ENCODE measurements at regions not wholly inside any gene's neighbourhood (a gene's known extent, or its start where the extent isn't known, plus 50 kb on each side); places are given as distances from the start of the nearest gene placed in this dataset.
"Not testable (repeated sequence)": the region's sequence is repeated elsewhere in the genome, so short reads cannot be mapped to it uniquely, and the experiment has no call there.

GRCh38 chr6:159400826-159401225, 231.6 kb downstream of the FNDC1 start:
- no peak overlapping the region for H3K4me3 ChIP-seq
- DNase-seq (ENCODE audit: low read depth in 1 of 2, low spot score in 1 of 2), result no peak
- no peaks in the 10 kb centered on the region for H3K27me3 ChIP-seq
- H3K9me3 ChIP-seq (ENCODE audit: low read depth), result no peaks in the 10 kb centered on the region
- H3K4me1 ChIP-seq (ENCODE audit: low read depth), result no peaks in the 10 kb centered on the region
- no peak overlapping the region for H3K27ac ChIP-seq
- TF ChIP-seq CTCF (IDR thresholded peaks at IDR 0.05; ENCODE audit: low read depth, low read length), result no peak
- H3K36me3 ChIP-seq, result no peaks in the 10 kb centered on the region

- Histone ChIP-seq H3K4me1 (ENCODE audit: low read depth) (no peaks in the 10 kb centered on the region), H3K36me3 (no peaks in the 10 kb centered on the region), H3K27me3 (no peaks in the 10 kb centered on the region), H3K9me3 (ENCODE audit: low read depth) (no peaks in the 10 kb centered on the region), H3K27ac (no peak overlapping the region), H3K4me3 (no peak overlapping the region)
- no peak for TF ChIP-seq CTCF (IDR thresholded peaks at IDR 0.05; ENCODE audit: low read depth, low read length)
- DNase-seq (ENCODE audit: low read depth in 1 of 2, low spot score in 1 of 2), result no peak
Observed at GRCh38 chr6:159399751-159400221, 230.6 kb downstream of the FNDC1 start.

- Histone ChIP-seq H3K27me3 (no peaks in the 10 kb centered on the region), H3K27ac (no peak overlapping the region), H3K36me3 (no peaks in the 10 kb centered on the region), H3K9me3 (ENCODE audit: low read depth) (no peaks in the 10 kb centered on the region), H3K4me1 (ENCODE audit: low read depth) (no peaks in the 10 kb centered on the region), H3K4me3 (no peak overlapping the region)
- no peak for DNase-seq (ENCODE audit: low read depth in 1 of 2, low spot score in 1 of 2)
- TF ChIP-seq CTCF (IDR thresholded peaks at IDR 0.05; ENCODE audit: low read depth, low read length), result no peak
Observed at GRCh38 chr6:159398633-159399032, 229.4 kb downstream of the FNDC1 start.

- Histone ChIP-seq H3K9me3 (ENCODE audit: low read depth) (no peaks in the 10 kb centered on the region), H3K4me3 (no peak overlapping the region), H3K36me3 (no peaks in the 10 kb centered on the region), H3K27me3 (no peaks in the 10 kb centered on the region), H3K4me1 (ENCODE audit: low read depth) (no peaks in the 10 kb centered on the region), H3K27ac (no peak overlapping the region)
- no peak for DNase-seq (ENCODE audit: low read depth in 1 of 2, low spot score in 1 of 2)
- no peak for TF ChIP-seq CTCF (IDR thresholded peaks at IDR 0.05; ENCODE audit: low read depth, low read length)
Observed at GRCh38 chr6:159397753-159398152, 228.6 kb downstream of the FNDC1 start.

GRCh38 chr6:159395609-159396008, 226.4 kb downstream of the FNDC1 start:
- Histone ChIP-seq H3K27ac (no peak overlapping the region), H3K4me1 (ENCODE audit: low read depth) (no peaks in the 10 kb centered on the region), H3K36me3 (no peaks in the 10 kb centered on the region), H3K9me3 (ENCODE audit: low read depth) (peaks cover 3% of the 10 kb centered on the region), H3K27me3 (no peaks in the 10 kb centered on the region), H3K4me3 (no peak overlapping the region)
- no peak for DNase-seq (ENCODE audit: low read depth in 1 of 2, low spot score in 1 of 2)
- no peak for TF ChIP-seq CTCF (IDR thresholded peaks at IDR 0.05; ENCODE audit: low read depth, low read length)

GRCh38 chr6:159392695-159393094, 223.5 kb downstream of the FNDC1 start:
- not testable (repeated sequence) for H3K27ac ChIP-seq; H3K4me1 ChIP-seq (ENCODE audit: low read depth); DNase-seq (ENCODE audit: low read depth in 1 of 2, low spot score in 1 of 2); H3K4me3 ChIP-seq; H3K9me3 ChIP-seq (ENCODE audit: low read depth); H3K36me3 ChIP-seq; H3K27me3 ChIP-seq
